K562 (cell line): ENCODE measurements at regions not wholly inside any gene's neighbourhood (a gene's known extent, or its start where the extent isn't known, plus 50 kb on each side); places are given as distances from the start of the nearest gene placed in this dataset.

Experiments
- CEBPG ChIP-seq, 3 experiments: fragments of 200-800 bp in 1 of 3; sonication (Bioruptor generic) in 1 of 3; sonication (generic) in 1 of 3; formaldehyde crosslinking in 1 of 3; IDR thresholded peaks in 2 of 3; conservative IDR thresholded peaks in 1 of 3; 2 replicates each; pipeline versions ENCODE4 v1.6.1 to v1.8.0; 2016 to 2022; ENCODE audit warnings: missing compliant biosample characterization in 2 of 3, missing genetic modification characterization in 2 of 3, mild to moderate bottlenecking in 1 of 3, missing genetic modification reagents in 1 of 3
- CTCF ChIP-seq, 3 experiments: IDR thresholded peaks in 2 of 3; conservative IDR thresholded peaks in 1 of 3; 2 replicates each; pipeline ENCODE4 v1.5.1; 2011 to 2012; ENCODE audit warnings: low read length in 3 of 3, mild to moderate bottlenecking in 3 of 3, control low read depth in 2 of 3, improper control_type of control experiment in 1 of 3, inconsistent platforms in 1 of 3, low read depth in 1 of 3, mixed read lengths in 1 of 3, moderate library complexity in 1 of 3; ENCODE audit not compliant: insufficient read depth in 2 of 3
- CUX1 ChIP-seq: fragments of 200-800 bp; sonication (Bioruptor generic); IDR thresholded peaks from 2 replicates; pipeline ENCODE4 v1.6.1; 2016; ENCODE audit warnings: missing genetic modification characterization, missing compliant biosample characterization
- HCFC1 ChIP-seq: IDR thresholded peaks from 2 replicates; pipeline ENCODE4 v1.6.1; 2012; ENCODE audit warnings: low read depth, low read length, improper control_type of control experiment
- HNRNPH1 ChIP-seq: fragments of 200-400 bp; formaldehyde crosslinking; optimal IDR thresholded peaks from 2 replicates; pipeline ENCODE3; 2017; ENCODE audit warnings: low read depth, mild to moderate bottlenecking, low read length, moderate library complexity
- MAX ChIP-seq: sonication (generic); formaldehyde crosslinking; IDR thresholded peaks from 2 replicates; pipeline ENCODE4 v1.9.0; 2022; ENCODE audit warnings: mild to moderate bottlenecking, missing genetic modification reagents
- NCOA1 ChIP-seq: fragments of 450-650 bp; IDR thresholded peaks from 2 replicates; pipeline ENCODE4 v1.6.1; 2016; ENCODE audit warnings: low read depth
- POLR2AphosphoS5 ChIP-seq: IDR thresholded peaks from 2 replicates; pipeline ENCODE4 v1.6.1; 2011; ENCODE audit warnings: mild to moderate bottlenecking, low read depth, low read length, moderate library complexity; ENCODE audit not compliant: control insufficient read depth, insufficient read depth
- UBTF ChIP-seq, 2 experiments: IDR thresholded peaks; 2 replicates each; pipeline ENCODE4 v1.6.1; 2012; ENCODE audit warnings: improper control_type of control experiment in 2 of 2, low read depth in 2 of 2, low read length in 2 of 2, borderline replicate concordance in 1 of 2

GRCh38 chr18:22290004-22290403 is 120.6 kb downstream of the GATA6 start:
- TF ChIP-seq HNRNPH1, result no peak
- no peak for TF ChIP-seq CEBPG (CRISPR knock-in tag; IDR thresholded peaks at IDR 0.05)
- TF ChIP-seq CEBPG (tag; conservative IDR thresholded peaks at IDR 0.05 in 1 of 2, IDR thresholded peaks at IDR 0.05 in 1 of 2), result no peak
- TF ChIP-seq UBTF (IDR thresholded peaks at IDR 0.05; ENCODE audit: borderline replicate concordance in 1 of 2, low read depth in 2 of 2, low read length in 2 of 2), result no peak
- TF ChIP-seq CTCF (IDR thresholded peaks at IDR 0.05 in 2 of 3, conservative IDR thresholded peaks at IDR 0.05 in 1 of 3; ENCODE audit: insufficient read depth in 2 of 3, low read depth in 1 of 3, low read length in 3 of 3), result no peak
- TF ChIP-seq POLR2AphosphoS5, result no peak
- no peak for TF ChIP-seq CUX1
- TF ChIP-seq MAX (CRISPR knock-in tag), result no peak
- TF ChIP-seq NCOA1, result no peak
- TF ChIP-seq HCFC1, result no peak
